Inferior parietal cortex (tissue), 1 donor: ENCODE measurements at regions not wholly inside any gene's neighbourhood (a gene's known extent, or its start where the extent isn't known, plus 50 kb on each side); places are given as distances from the start of the nearest gene placed in this dataset.
"Not testable (repeated sequence)": the region's sequence is repeated elsewhere in the genome, so short reads cannot be mapped to it uniquely, and the experiment has no call there.

ENCODE experiments used
- DNase-seq: peaks from one replicate; pipeline ENCODE4 v3.0.0-alpha.2; 2016; ENCODE audit errors: extremely low spot score

DNA sequence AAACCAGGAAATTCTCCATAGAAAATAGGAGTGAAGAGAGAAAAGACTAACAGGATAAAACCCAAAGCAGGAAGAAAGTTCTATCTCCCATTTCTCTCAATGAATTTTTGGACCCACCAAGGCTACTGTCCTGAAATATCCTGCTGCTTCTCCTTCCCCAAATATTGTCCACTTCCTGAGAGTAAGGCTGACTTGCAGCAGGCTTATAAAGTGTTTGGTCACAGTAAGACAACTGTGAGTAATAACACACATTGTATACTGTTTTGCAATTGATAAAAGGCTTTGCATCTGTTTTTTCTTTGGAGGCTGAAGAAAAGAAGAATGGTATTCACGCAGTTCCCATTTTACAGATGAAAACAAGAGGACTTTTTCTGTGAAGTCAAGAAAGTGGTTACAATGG is 52.8 kb downstream of the FOXD4L6 start:
- not testable (repeated sequence) for DNase-seq

DNA sequence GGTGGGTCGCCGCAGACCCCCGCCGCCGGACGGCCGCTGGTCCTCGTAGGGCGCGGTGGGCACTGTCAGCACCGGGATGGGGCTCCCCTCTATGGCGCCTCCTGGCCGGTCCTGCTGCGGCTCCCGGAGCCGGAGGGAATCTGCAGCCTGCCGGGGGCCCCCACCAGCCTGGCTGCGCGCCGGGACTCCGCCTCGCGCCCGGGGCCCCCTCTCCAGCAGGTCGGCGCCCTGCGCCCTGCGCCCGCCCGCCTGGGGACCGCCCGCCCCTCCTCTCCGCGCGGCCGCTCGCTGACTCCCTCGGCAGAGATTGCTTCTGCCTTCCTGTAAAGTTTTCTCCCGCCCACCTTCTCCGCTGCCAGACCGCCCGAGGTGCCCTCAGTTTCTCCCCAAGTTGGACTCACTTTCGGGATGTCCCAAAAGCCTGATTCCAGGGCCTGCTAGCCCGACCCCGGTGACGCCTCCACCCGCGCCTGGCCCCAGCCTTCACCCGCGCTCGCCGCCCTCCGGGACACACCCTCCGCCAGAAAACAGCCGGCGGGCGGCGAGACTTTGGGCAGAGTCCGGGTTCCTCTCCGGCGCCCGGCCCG is 54.0 kb downstream of the FOXD4L6 start:
- not testable (repeated sequence) for DNase-seq

DNA sequence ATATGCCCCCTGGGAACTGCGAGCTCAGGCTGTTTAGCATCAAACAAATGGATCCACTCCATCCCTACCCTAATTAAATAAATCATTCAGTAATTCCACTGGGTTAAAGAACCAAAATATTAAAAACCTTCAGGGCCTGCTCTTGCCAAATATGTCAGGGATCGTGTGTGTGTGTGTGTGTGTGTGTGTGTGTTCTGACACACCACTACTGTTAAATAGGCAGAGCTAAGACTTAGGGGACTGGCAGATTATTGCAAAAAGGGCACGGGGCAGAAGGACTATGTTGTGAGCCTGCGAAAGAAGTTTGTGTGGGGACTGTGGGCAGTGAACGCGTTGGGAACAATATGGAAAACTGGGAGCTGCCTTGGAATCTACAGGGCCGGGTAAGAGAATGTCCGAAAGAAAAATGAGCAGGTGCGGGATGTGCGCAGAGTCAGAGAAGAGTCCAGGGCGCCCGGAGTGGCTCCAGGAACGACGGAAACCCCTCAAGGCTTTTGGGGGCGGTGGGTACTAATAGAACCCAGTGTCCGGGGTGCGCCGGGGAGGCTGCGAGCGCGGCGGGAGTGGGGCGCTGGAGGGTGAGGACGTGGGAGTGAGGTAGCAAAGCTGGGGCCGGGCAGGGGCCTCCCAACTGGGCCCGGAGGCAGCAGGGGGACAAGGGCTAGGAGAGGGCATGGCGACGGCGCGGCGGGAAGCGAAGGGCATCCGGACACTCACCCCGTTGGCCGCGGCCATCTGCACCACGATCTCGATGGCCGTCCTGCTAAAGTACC is 54.8 kb downstream of the FOXD4L6 start:
- DNase-seq = not testable (repeated sequence)

DNA sequence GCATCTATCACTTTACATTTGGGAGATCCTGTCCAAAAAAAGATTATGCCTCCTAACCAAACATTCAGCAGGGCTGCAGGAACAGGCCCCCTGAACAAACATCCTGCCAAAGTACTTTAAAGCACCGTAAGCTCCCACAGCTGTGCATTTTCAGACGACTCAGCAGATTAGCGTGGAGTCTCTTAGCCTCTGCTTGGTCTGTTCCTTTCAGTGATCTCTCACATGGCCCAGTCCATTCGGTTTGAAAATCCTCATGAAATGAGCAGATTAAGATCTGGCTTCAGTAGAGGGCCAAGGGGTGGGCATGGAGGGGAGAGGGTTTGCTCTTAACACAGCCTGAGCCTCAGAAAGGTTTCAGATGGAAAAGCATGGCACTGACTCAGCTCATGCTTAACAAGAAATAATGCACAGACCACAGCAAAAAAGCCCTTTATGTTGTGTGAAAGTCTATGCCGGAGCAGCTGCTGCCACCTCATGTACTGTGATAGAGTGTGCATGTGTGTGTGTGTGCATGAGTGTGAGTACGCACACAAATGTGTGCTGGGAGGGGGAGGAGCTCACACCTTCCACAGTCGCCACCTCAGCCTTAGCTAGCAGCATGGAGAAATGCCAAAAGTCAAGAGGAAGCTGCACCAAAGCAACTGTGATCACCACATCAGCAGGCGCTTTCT is 64.2 kb downstream of the FOXD4L6 start:
- not testable (repeated sequence) for DNase-seq

DNA sequence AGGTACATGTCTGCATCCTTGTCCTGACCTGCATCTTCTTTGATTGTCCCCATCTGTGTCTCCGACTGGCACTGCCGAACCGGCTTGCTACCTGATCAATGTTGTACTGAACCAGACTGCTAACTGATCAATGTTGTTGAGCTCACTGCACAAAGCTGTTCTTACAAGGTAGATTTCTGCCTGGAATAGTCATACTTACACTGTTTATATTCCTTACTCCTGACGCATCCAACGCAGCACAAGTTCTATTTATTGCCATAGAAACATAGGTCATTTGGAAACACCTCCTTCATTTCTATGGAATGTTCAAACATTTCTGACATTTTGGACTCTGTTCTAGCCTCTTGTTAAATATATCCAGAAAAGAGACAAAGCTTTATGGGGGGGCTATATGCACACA is 65.2 kb downstream of the FOXD4L6 start:
- not testable (repeated sequence) for DNase-seq

DNA sequence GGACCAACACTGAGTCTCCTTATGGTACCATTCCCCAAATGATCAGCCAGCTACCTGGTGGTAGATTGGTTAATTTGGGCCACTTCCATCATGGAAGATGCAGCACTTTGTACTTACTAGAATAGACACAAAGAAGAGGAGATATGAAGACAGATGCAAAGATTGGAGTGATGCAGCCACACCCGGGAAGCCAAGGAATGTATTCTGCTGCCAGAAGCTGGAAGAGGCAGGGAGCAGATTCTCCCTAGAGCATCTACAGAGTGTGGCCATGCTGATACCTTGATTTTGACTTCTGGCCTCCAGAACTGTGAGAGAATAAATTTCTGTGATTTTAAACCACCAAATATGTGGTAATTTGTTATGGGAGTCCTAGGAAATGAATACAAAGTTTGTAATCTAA is 68.9 kb downstream of the FOXD4L6 start:
- not testable (repeated sequence) for DNase-seq

DNA sequence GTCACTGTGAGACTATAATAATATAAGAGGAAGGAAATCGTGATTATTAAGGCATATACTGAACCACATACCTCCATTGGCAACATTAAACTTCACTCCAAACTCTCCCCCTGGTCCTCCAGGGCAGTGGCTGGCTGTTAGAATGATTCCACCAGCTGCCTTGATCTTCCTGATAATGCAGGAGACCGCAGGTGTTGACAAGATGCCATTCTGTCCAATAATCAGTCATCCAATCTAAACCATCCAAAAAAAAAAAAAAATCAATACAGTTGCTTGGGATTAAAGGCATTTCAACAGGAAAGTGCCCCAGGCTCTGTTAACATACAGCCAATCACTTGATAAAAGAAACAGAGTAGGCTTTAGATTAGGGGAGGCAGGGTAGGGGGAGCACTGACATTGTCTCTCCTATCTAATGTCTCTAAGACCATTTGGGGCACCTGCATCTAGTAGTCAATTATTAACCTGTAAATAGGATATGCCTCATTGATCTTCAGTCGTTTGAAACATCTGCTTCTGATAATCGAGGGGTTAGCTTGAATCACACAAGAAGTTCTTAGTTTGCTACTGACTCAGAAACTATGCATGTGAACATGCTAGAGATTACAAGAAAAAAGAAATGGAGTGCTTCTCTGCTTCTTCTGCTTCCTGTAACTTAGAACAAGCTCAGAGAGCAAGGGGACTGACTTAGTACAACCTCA is 74.7 kb downstream of the FOXD4L6 start:
- DNase-seq = not testable (repeated sequence)

DNA sequence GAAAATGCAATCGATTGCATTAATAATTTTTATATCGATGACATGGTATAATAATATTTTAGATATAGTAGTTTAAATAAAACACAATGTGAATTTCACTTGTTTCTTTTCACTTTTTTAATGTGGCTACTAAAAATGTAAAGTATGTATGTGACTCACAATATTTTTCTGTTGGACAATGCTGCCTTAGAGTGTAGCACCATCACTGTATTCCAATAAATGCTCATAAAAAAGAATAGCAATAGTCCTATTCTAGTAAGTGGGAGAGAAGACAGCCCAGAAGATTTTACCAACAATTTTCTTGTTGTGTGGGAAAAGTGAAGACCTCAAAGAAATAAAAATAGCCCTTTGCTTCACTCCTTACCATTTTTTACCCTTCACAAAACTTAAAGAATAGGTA is 79.8 kb downstream of the FOXD4L6 start:
- not testable (repeated sequence) for DNase-seq

DNA sequence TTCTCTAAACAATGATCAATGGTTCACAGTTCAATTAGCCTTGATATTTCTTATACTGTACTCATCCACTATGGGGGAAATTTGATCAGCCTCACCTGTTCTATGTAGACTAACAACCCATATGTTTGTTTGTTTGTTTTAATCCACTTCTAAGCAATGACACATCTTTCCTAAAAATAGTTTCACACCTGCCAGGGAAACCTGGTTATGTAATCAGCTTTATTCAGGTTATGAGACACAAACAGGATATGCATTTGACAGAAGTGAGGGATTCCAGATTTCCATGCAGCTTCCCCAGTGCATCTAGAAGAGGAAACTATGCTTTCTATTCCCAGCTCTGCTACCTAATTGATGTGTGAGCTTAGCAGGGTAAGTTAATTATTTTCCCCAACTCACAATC is 80.7 kb downstream of the FOXD4L6 start:
- DNase-seq = not testable (repeated sequence)

DNA sequence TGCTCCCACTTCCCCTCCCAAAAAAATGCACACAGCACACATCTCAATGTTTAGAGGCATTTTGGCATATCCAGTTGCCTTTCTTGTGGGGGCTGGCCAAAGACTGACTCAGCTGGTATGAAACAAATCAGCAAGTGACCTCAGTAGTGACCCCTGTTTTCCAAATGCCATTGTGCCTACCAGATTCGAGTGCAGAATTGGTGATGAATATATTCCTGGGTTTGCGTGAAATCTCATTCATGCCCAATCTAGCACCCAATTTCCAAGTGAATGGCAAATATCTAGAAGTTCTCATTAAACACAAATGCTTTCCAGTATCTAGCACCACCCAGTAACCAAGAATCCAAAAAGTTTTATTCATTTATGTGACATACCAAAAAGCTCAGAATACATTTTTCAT is 83.6 kb downstream of the FOXD4L6 start:
- not testable (repeated sequence) for DNase-seq

DNA sequence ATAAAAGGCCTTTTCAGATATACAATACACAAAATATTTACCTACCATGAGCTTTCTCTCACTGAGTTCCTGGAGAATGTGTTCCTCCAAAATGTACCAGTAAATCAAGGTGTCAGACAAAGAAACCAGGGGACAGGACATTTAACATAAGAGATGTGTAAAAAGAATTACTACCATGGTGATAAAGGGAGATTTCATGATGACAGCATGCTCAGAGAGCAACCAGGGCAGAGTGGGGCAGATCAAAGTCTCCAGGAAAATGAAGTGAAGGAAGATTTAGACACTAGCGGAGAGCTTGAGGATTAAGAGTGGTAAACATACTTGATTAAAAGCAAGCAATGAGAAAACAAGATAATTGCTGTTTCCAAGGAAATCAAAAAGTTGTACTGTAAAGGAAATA is 85.0 kb downstream of the FOXD4L6 start:
- DNase-seq = not testable (repeated sequence)

DNA sequence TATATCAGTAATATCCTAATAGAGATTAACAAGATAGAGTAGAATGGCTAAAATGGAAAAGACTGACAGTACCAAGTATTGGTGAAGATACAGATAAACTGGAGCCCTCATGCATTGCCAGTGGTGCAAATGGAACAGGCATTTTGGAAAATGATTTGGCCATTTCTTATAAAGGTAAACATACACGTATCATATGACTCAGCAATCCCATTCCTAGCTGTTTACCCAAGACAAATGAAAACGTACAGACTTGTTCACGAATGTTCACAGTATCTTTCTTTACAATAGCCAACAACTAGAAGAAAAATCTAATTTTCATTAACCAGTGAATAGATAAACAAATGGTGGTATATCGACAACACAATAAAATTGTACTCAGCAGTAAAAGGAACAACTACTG is 86.4 kb downstream of the FOXD4L6 start:
- not testable (repeated sequence) for DNase-seq

DNA sequence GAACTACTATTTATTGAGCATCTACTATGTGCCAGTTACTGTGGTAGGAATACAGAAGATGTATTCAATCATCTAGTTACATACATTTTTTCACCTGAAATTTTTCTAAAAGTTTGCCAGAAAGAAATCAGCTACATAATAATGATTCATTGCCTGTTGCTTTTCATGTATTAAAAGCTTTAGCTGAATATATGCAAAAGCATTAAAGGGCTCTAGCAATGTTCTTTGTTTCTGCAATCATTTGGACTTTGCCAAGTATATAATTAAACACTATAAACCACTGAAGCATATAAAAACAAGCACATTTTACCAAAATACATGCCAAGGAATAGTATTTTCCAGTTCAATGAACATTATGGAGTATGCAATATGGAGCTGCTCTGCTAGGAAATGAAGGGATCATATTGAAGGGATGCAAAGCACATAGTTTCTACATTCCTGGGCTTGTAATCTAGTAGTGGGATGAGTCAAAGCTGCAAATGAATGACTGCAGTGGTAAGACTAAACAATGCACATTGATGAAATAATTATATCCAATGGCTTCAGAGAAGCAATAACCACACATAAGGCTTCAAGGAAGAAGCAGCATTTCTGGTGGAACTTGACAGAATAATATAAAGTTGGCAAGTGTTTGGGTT is 87.7 kb downstream of the FOXD4L6 start:
- DNase-seq = not testable (repeated sequence)

DNA sequence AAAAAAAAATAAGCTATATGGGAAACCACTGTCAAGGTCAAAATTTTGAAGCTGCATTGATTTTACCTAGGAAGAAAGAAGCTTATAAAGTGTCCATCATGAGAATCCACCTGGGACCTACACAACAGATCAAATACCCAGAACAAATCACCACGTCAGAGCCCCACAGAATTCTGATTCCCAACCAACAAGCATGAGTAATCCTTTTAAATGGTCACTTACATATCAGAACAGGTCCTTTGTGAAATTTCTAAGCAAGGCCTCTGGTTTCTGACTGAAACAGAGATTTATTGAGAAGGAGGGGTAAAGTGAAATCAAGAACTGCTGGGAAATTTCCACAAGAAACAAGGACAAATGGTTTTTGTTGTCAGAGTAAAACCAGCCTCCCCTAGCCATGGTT is 93.2 kb downstream of the FOXD4L6 start:
- DNase-seq = not testable (repeated sequence)

DNA sequence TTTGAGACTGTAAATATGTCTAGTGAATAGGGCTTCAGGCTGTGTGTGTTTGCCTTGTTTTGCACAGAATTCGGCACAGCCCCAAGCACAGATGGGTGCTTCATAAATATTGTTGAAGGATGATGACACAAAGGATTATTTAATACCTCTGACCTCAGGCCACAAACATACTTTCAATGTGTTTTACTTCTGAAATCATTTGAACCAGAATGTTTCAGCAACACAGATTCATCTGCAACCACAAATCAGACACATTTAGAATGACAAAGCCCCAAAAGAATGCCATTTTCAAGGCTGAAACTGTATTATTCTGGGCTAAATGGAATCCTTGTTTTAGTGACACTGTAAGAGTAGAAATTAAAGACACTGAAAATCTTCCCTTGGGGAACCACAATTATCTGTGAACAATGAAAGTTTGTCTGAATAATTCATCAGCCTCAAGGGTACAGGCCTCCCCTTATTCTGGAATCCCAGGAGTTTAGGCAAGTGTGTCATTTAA is 93.7 kb downstream of the FOXD4L6 start:
- DNase-seq = not testable (repeated sequence)

DNA sequence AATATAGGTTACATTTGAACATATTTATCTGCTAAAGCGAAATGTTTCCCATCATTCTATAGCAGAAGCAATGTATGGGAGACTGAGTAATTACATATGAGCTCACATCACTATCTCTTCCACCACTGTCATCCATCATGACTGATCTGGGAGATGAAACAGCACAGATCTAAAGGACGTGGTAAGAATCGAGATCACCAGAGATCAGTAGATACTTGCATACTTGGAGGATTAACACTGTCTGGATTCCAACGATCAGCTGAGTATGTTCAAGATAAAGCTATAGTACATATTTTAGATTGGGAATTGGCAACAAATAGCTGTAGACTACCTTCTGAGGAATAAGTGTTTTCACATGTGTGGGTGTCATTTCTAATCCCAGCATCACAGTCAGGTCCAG is 94.6 kb downstream of the FOXD4L6 start:
- not testable (repeated sequence) for DNase-seq

DNA sequence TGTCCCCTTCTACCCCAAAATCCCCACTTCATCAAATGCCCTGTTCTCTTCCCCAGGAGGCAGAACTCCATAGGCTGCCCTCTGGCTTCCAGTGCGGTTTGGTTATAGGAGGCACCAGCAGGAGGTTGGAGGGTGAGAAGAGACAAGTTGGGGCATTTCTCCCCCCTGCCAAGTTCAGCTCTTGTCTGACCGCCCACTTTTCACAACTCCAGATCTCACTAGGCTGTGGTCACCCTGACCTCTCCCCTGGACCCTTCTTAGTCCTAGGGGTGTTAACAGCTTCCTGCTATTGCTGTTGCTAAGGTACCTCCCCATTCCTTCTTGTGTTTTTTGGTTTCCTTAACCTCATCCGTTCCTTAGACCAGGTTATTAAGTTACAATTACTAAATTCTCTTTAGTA is 95.1 kb downstream of the FOXD4L6 start:
- not testable (repeated sequence) for DNase-seq

DNA sequence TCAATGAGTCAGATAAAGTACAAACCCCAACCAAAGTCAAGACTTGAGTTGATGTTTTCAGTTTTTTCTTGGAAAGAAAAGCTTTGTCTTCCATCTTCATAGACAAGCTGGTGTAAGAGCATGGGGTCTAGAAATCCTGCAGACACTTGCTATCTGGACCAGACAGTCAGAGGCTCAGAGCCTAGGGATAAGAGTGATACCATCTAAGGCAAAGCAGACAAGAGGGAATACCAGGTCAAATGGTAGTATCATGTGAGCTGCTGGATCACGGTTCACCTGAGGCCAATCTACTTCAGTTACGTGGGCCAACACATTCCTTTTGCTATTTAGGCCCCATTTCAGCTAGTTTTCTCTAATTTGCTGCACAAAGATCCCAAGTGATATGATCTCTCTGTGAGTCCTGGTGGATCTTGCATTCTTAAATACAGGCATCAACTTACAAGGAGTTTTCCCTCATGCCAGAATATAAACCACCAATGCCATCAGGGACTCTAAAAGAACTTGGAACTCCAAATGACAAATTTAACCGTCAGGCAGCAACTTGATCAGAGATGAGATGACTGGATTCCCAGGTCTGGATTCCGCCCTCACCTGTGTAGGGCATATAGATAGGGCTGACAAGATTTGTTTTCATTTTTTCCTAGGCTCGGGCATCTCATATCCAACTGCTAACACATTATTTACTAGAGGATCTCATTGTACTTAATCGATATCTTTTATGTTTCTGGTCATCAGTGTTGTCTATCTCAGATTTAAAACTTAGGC is 101.4 kb downstream of the FOXD4L6 start:
- not testable (repeated sequence) for DNase-seq

DNA sequence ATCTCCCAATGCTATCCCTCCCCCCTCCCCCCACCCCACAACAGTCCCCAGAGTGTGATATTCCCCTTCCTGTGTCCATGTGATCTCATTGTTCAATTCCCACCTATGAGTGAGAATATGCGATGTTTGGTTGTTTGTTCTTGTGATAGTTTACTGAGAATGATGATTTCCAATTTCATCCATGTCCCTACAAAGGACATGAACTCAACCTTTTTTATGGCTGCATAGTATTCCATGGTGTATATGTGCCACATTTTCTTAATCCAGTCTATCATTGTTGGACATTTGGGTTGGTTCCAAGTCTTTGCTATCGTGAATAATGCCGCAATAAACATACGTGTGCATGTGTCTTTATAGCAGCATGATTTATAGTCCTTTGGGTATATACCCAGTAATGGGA is 106.1 kb downstream of the FOXD4L6 start:
- DNase-seq = not testable (repeated sequence)

DNA sequence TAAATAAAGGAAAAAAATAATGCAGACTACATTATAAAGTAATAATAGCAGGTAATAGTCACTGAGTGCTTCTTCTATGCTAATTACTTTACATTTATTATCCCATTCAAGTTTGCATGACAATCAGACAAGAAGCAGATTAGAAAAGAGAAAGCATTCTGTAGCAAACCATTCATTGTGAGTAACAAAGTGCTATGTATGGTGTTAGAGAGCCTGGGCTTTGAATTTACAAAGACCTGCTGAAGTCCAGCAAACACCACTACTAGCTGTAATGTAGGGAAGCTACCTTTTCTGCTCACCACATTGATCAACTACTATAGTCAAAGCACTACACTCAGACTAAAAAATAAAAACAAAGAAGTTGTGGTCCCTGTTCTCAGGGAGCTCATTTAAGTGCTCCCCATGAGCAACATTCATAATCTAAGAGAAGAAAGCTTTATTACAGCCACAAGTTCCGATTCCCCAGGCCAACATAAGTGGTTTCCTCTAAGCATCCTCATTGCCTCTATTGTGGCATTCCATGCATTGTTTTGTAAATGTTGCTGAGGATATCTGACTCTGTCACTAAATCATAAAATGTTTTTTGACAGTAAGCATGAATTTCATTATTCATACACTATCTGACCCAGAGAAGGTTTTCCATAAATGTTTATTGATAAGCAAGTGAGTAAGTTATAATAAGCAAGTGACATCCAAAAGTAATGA is 108.5 kb downstream of the FOXD4L6 start:
- DNase-seq = not testable (repeated sequence)
